GM10847 (cell line): ENCODE measurements at regions not wholly inside any gene's neighbourhood (a gene's known extent, or its start where the extent isn't known, plus 50 kb on each side); places are given as distances from the start of the nearest gene placed in this dataset.

Source experiments
- POLR2A ChIP-seq: IDR thresholded peaks from 2 replicates; pipeline ENCODE4 v1.6.1; 2011; ENCODE audit not compliant: insufficient read length; ENCODE audit errors: extremely low read depth

DNA sequence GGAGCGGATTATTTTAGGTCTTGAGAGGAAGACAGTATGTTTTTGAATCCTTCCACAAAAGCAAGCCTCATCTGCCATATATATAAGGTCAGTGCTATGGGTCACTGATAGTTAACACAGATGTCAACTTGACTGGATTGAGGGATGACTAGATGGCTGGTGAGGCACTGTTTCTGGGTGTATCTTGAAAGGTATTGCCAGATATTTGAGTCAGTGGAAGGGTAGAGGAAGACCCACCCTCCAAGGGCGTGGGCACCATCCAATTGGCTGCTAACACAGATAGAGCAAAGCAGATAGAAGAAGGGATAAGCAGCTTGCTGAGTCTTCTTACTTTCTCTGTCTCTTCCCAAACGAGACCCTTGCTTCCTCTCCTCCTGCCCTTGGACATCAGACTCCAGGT lies 185.0 kb upstream of the BTG1 start:
- no peak for TF ChIP-seq POLR2A

DNA sequence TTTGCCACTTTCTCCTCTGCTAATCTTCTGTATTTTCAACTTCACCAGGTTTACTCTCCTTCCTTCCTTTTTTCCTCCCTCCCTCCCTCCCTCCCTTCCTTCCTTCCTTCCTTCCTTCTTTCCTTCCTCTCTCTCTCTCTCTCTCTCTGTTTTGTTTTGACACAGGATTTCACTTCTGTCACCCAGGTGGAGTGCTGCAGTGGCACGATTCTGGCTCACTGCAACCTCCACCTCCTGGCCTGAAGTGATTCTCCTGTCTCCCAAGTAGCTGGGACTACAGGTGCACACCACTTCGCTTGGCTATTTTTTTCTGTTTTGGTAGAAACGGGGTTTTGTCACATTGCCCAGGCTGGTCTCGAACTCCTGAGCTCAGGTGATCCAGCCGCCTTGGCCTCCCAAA lies 181.2 kb upstream of the BTG1 start:
- no peak for TF ChIP-seq POLR2A

DNA sequence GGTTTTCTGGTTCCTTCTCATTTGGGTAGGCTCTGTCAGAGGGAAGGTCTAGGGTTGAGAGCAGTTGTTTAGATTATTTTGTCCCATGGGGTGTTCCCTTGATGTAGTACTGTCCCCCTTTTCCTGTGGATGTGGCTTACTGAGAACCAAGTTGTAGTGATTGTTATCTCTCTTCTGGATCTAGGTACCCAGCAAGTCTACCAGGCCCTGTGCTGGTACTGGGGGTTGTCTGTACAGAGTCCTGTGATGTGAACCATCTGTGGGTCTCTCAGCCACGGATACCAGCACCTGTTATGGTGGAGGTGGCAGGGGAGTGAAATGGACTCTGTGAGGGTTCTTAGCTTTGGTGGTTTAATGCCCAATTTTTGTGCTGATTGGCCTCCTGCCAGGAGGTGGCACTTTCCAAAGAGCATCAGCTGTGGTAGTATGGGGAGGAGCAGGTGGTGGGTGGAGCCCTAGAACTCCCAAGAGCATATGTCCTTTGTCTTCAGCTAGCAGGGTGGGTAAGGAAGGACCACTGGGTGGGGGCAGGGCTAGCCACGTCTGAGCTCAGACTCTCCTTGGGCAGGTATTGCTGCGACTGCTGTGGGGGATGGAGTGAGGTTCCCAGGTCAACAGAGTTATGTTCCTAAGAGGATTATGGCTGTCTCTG lies 179.3 kb upstream of the BTG1 start:
- no peak for TF ChIP-seq POLR2A

DNA sequence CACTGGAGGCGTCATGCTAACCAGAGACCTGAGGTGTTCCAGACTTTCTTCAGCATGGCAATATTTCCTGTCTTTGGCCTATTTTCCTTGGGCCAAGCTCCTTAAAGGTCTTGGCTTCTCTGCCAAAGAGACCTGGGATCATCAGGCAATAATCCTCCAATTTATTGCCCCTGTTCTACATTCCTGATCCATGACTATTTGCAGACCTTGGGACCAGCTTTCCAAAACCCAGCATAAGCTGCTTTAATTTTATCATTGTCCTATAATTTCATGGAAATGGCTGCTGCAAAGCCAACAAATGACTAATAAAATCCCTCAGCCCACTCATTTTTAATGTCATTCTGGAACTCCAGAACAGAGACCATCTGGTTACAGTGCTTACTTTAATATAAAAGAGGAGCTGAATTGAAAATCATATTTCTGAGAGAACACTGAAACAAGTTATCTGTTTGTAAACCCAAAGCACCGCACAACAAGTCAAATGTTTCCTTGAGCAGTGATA lies 166.9 kb upstream of the BTG1 start:
- no peak for TF ChIP-seq POLR2A

DNA sequence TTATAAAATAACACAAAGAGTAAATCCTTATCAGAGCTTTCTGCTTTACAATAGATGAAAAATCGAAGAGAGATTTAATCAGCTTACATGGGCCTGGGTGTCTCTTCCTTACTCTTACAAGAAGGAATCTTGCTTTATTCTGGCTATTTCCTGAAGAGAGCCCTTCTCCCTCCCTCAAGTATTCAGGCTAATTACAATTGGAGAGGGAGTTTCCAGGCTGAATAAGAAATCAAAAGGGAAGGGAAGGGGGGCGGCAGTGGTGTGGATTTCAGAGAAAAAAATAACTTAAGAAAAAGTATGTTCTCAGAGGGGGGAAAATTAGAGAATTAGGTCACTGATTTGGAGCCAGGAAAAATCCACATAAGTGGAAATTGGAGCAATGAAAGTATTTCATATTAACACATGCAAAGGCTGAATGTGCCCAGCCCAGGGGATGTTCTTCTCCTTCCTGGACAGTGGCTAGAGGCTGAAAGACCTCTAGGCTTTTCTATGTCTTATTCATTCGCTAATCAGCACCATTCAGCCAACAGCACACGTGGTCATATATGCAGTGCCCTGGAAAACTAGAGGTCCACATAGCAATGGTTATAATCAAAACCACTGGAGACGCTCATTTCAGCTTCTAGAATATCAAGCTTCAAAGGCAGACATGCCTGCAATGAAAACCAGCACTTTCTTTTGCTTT lies 158.9 kb upstream of the BTG1 start:
- no peak for TF ChIP-seq POLR2A

DNA sequence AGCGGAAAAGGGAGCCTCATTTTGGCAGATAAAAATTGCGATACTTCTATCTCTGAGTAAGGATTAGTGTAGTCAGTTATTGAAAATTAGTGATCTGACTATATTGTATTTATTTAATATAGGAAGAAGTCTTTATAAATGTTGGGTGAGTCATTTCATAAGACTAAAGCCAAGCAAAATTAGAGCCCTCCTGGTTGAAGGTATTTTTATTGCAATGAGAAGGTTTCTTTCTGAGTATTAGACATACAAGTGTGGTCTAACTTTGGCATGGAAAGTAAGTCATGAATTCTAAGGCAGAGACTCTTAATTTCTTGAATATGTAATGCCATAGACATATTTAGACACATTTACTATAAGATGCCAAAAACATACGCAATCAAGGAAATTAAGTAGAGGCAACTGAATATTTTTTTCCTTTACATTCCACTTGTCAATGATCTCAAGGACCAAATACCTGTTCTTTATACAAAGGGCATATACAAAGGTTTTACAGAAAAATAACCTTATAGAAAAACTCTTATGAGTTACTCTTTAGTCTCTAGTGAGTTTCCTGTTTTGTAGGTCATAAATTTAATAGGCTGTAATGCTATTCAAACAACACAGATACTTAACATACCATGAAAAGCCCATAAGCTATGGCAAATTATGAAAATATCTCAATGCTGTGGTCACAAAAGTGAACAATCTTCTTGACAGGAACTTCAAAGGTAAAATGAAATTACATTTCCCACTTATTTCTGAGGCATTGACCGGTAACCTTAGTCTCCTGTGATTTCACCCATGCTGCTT lies 156.6 kb upstream of the BTG1 start:
- no peak for TF ChIP-seq POLR2A

DNA sequence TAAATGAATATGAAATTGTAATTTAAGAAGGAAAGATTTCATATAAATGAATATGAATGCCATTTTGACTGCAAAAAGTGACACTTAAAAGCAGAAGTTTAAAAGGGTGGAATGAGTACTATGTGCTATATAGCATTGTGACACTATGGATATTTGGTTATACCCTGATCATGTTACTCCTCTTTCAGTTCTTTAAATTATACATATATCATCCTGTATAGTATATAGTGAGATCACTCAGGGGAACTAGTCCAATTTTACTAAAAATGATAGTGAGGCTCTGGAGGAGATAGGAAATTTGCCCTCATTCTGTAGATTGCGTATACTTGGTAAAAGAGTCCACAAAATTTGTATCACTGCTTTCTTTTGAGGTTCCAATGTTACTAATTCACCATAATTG lies 155.7 kb upstream of the BTG1 start:
- TF ChIP-seq POLR2A: no peak

DNA sequence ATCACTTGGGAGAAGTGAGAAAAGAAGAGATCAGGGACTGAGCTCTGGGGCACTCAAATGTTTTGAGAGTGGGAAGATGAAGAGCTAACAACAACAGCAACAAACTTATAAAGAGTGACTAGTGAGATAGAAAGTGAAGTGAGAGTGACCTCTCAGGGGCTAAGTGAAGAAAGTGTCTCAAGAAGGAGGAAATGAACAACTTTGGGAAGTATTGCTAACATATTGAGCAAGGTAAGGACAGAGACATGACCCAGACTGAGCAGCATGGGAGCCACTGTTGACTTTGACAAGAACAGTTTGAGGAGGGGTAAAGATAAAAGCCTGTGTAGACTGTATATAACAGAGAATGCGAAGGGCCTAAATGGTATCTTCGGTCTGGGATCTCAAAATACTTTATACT lies 155.1 kb upstream of the BTG1 start:
- no peak for TF ChIP-seq POLR2A

DNA sequence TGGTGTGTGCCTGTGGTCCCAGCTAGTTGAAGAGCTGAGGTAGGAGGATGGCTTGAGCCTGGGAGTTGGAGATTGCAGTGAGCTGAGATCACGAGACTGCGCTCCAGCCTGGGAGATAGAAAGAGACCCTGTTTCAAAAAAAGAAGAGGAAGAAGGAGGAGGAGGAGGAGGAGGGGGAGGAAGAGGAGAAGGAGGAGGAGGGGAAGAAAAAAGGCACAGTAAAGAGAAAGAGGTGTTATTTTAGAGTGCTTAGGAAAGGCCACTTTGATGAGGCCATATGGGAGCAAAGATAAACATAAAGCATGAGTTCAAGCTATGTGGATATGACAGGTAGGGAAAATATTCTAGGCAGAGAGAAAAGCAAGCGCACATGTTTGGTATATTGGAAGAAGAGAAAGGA lies 154.1 kb upstream of the BTG1 start:
- no peak for TF ChIP-seq POLR2A

DNA sequence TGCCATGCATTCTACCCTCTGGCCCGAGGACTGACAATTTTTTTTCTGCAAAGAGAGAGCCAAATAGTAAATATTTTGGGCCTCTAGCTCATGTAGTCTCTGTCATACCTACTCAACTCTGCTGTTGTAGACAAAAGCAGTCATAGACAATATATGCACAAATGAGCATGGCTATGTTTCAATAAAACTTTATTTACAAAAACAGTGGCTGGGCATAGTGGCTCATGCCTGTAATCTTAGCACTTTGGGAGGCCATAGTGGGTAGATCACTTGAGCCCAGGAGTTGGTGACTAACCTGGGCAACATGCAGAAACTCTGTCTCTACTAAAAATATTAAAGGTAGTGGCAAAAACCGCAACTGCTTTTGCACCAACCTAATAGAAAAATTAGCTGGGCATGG lies 153.7 kb upstream of the BTG1 start:
- no peak for TF ChIP-seq POLR2A

DNA sequence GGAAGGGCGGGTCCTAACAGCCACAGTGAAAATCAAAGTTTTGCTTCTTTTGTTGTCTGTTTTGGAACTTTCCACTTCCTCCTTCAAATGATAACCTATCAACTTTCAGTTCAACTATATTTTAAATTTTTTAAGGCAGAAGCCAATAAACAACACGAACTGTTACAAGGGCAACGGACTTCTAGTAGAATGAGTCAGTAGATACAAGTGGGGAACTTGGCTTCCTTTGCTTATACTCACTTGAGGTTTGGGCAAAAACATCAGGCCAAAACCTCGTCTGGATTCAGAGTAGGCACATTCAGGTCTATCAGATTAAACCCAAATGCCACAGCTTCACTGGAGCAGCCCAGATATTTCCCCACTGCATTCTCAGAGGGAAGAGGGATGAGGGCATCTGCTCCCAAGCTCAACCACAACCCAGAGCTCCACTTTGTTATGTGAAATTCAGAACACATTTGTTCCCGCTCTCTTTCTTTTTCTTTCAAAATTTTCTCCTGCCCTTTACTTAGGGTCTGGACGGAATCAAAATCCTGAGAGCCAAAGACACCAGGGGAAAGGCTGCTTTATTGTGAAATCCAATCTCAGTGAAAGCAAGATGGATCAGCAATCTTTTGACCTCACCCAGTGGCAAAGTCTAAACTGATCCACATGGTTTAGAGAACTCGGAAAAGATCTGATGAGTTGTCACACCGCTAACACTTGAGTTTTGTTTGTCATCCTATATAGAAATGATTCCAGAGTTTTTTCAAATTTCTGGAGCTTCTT lies 152.5 kb upstream of the BTG1 start:
- no peak for TF ChIP-seq POLR2A

DNA sequence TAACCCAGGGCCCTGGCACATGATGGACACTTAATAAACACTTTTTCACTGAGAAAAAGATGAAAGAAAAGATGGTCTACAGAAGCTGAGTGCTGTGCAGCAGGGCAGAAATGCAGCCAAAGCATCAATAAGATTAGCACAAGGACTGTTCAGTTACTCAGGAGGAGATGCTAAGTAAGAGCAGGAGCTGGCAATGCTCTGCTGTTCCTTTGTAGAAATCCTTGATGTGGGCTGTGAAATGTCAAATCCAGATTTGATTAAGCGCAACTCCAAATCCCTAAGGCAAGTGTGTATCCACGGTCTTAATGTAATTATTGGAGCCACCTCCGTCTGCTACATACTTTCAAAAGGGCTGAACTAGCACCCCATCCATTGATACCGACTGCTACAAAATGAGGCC lies 151.8 kb upstream of the BTG1 start:
- no peak for TF ChIP-seq POLR2A

DNA sequence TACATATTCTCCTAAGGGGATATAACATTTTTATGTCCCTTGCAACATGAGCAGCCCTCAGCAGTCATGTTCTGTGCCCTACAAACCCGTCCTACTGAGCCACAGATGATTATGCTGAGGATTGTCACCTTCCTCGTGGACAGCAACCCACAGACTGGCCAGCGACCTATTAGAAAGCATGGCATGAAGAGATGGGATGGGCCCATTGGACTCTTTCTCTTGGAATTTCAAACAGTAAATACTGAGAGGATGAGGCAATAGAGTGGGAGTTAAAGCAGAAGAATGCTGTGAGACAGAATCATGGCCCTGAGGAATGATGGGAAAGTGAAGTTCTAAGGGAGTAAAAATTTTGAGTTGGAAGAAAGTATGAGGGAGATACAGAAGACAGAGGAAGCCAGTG lies 149.9 kb upstream of the BTG1 start:
- TF ChIP-seq POLR2A: no peak

DNA sequence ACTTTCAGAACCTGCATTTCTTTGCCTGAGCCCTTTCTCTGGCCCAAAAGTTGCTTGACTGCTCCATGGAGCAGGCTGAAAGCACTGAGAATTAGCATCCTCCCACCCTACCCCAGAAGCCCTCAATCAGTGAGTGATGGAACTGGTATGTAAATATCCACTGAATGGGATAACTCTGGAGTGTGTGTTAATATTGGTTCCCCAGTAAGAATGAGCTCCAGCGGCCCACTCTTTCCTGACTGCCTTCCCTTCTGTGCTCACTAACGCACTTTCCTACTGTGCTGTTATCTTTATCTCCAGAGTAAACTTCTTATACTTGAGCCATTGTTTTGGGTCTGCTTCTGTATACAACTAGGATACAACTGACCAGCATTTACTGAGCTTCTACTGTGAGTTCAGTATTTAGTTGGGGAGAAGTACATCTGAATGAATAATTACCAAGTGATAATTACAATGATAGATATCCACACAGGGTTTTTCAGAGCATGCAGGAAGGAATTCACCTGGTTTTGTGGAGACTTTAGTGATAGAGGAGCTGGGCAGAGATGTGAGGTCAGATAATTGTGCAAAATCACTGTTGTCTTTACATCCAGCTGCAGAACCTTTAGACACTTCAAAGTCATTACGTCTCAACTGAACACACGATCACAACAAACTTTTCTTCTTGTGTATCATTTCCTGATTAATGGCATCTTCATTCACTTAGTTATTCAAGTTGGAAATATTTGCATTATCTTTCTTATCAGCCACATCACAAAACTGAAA lies 149.2 kb upstream of the BTG1 start:
- TF ChIP-seq POLR2A: no peak

DNA sequence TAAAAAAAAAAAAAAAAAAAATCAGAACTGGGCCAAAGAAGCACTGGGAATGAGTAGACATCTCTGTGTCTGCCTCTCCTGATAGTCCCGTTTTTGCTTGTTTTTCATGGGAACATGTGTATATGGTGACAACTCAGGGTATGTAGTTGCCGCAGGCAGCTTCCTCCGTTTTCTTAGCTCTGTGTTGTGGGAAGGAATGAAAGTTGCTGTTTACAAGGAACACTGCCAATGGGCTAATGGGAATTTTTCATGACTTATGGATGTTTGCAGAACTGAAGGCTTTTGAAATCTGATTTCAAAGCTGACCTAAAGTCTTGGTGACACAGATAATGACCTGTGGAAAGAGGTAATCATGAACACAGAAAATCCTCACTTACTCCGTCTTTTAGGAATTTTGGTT lies 146.4 kb upstream of the BTG1 start:
- no peak for TF ChIP-seq POLR2A
